Fibroblast of villous mesenchyme (primary cell): ENCODE measurements at regions not wholly inside any gene's neighbourhood (a gene's known extent, or its start where the extent isn't known, plus 50 kb on each side); places are given as distances from the start of the nearest gene placed in this dataset.

ENCODE experiments used
- DNase-seq: peaks from one replicate; pipeline ENCODE4 v3.0.0-alpha.2; 2010; ENCODE audit warnings: low read depth
- H3K4me3 ChIP-seq: 2 replicates; pipeline ENCODE4 v1.5.1; 2011; ENCODE audit warnings: low read depth, mild to moderate bottlenecking, low read length
- TF ChIP-seq, protein P1 (sequence below): IDR thresholded peaks from 2 replicates; pipeline ENCODE4 v1.5.1; 2012; ENCODE audit warnings: low read depth, mild to moderate bottlenecking, low read length; ENCODE audit not compliant: insufficient read depth

DNA sequence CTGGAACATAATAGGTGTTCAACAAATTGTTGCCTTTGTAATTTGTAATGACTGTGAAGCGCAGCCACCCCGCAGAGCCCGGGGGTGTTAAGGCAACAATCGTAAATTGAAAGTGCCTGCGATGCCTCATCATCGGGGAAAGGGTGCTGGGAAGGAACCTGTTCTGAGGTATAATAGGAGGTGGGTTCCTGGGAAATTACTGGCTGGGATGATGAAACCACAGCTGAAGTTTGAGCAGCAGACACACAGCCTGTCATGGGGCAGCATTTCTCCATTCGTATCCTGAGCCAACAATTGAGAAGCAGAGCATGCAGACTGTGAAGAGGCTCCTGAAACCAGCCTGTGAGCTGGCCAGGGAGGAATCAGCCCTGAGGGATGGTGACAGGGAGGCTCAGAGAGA, 404.0 kb upstream of the MYT1L start:
- TF ChIP-seq, protein P1, sequence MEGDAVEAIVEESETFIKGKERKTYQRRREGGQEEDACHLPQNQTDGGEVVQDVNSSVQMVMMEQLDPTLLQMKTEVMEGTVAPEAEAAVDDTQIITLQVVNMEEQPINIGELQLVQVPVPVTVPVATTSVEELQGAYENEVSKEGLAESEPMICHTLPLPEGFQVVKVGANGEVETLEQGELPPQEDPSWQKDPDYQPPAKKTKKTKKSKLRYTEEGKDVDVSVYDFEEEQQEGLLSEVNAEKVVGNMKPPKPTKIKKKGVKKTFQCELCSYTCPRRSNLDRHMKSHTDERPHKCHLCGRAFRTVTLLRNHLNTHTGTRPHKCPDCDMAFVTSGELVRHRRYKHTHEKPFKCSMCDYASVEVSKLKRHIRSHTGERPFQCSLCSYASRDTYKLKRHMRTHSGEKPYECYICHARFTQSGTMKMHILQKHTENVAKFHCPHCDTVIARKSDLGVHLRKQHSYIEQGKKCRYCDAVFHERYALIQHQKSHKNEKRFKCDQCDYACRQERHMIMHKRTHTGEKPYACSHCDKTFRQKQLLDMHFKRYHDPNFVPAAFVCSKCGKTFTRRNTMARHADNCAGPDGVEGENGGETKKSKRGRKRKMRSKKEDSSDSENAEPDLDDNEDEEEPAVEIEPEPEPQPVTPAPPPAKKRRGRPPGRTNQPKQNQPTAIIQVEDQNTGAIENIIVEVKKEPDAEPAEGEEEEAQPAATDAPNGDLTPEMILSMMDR: no peak
- H3K4me3 ChIP-seq: no peak overlapping the region
- no peak for DNase-seq

DNA sequence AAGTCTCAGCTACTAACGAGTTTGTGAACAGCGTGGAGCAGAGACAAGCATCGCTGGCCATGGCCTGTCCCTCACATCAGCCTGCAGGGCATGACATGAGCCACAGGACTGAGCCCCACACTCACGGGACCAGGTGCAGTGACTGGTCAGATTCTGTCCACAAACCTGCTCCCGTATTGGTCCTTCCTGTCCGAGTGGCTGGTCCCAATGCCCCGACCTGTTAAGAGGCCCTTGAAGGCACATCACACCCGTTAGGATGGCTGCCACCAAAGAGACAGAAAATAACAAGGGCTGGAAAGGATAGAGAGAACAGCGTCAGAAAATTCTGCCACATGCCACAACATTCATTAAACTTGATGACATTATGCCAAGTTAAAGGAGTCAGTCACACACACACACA, 403.2 kb upstream of the MYT1L start:
- TF ChIP-seq, protein P1: no peak
- DNase-seq: no peak

DNA sequence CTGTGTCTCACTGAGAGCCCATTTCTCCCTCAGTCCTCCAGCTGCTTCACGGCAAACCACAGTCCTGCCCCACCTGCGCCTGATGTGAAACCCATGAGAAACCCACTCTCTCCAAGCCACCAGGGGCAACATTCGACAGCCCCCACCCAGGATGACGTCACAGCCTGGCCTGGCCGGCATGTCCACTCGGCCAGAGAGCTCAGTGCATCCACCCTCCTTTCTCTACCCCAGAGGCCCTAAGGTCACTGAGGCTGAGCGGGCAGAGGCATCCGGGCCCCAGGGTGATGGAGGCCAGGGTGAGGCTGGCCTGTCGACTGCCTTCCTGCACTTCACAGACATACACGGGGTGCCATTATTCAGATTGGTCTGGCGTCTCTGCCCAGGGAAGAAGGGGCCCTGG, 402.7 kb upstream of the MYT1L start:
- TF ChIP-seq, protein P1: no peak
- no peak for DNase-seq
- H3K4me3 ChIP-seq: no peak overlapping the region

More for the DNA sequence above, 403.2 kb upstream of the MYT1L start:
- no peak overlapping the region for H3K4me3 ChIP-seq

DNA sequence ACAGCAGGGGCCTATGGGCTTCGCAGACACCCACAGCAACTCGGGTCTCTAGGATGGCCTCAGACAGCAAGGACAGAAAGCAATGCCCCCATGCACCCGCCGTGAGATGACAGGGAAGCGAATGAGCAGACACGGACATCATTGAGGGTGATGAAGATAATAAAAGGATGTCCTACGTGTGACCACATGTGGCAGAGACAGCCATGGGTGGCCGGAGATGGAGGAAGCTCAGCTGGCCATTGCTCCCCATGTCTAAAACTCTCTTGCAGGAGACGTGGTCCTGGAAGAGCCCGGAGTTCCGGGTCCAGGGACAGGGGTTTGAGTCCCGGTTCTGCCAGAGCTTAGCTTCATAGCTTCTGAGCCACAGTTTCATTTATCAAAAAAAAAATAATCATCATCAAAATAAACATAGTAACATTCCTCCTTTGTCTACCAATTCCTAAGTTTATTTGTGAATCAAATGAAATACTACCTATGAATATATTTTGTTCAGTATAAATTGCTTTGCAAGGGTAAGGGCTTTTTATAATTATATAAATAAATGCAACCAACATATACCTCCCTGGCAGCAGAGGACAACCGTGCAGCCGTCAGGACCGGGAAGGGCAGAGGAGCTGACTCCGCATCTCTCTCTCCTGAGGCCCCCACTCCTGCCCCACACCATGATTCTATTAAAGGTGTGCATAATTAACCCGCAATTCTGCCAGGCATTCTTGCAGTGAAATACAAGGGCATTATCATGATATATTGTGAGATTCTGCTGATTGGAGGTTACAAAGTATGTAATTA, 401.4 kb upstream of the MYT1L start:
- H3K4me3 ChIP-seq: no peak overlapping the region
- TF ChIP-seq, protein P1: no peak
- DNase-seq: no peak

DNA sequence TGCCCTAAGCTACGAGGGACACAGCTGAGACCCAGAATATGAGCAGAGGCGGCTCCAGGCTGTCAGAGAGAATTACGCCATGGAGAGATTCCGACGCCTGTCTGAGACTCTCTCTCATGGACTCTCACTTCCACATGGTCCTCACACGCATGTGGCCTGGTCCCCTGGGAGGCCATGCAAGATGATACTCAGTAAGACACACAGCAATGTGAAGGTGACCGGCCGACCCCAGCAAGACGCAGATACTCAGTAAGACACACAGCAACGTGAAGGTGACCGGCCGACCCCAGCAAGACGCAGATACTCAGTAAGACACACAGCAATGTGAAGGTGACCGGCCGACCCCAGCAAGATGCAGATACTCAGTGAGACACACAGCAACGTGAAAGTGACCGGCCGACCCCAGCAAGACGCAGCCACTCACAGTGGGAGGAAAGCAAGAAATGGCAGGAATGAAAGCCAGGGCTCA, 400.8 kb upstream of the MYT1L start:
- H3K4me3 ChIP-seq: no peak overlapping the region
- no peak for DNase-seq

DNA sequence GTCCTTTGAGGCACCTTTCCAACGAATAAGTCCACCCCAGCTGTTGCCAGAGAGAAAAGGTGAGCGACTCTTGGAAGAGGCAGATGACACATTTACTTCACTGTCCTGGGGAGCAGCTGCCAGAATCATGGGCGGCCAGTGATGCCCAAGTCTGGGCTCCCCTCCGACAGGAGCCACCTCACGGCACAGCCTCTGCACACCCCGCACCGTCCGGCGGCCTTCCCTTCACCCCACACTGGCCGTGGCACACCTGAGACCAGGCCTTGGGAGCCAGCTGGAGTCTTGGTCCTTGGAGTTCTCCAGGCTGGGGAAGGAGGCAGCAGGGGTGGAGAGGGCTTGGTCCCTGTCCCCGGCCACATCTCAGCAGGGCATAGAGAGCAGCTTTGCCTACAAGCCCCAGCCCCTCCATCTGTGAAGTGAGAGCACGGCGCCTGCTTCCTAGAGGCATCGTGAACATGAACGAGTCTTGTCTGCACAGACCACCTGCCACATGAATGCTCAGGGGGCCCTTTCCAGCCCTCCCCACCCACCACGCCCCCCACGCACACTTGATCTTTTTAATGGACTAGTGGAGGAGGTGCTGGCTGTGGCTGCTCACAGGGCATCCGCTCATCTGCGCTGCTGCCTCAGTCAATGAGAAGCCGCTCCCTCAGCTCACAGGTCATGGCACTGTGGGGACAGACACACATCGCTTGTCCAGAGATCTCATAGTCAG, 400.2 kb upstream of the MYT1L start:
- DNase-seq: no peak
- TF ChIP-seq, protein P1: no peak
- no peak overlapping the region for H3K4me3 ChIP-seq

More for the DNA sequence above, 400.8 kb upstream of the MYT1L start:
- TF ChIP-seq, protein P1: no peak
